ENCODE measurements at regions not wholly inside any gene's neighbourhood (a gene's known extent, or its start where the extent isn't known, plus 50 kb on each side); places are given as distances from the start of the nearest gene placed in this dataset.
"Not testable (repeated sequence)": the region's sequence is repeated elsewhere in the genome, so short reads cannot be mapped to it uniquely, and the experiment has no call there.

DNA sequence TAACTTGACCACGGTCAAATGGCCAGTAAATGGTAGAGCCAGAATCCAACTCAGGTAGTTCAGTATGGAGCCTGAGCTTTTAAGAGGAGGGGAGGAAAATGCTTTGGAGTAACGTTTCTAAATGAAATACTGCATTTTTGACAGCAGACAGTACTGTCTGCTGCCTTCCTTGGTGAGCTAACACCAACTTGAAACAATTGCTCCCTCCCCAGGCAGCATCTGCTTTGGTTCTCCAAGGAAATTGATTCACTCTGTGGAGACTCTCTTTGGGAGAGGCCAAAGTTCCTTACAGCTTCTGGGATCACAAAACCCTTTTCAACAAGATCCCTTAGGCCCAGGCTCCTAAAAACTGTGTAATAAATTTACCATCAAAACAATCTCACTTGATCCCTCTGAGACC lies 75.2 kb upstream of the SSBP2 start:
- no peak overlapping the region for H3K27ac Mint-ChIP-seq
- no peaks in the 10 kb centered on the region for H3K27me3 Mint-ChIP-seq
- H3K36me3 Mint-ChIP-seq (ENCODE audit: low read depth) = no peaks in the 10 kb centered on the region
- H3K4me1 Mint-ChIP-seq (ENCODE audit: low read depth) = no peaks in the 10 kb centered on the region
- H3K9me3 Mint-ChIP-seq = no peaks in the 10 kb centered on the region
- H3K4me3 Mint-ChIP-seq = no peak overlapping the region

DNA sequence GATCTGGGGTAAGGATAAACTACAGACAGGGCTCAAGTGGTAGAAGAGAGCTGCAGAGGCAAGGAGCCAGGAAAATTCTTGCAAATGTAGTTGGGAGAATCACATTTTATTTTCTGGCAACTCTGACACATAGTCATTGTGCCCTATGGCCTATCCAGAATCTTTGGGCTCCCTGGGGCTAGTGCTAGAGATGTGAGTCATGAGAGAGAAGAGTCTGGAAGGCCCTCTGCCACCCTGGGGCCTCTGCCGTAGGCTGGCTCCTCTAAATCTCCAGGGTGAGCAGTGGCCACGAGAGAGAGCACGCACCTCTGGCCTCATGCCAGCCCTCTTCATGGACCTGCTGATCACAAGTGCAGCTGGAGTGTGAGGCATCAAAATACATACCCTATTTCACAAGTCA lies 74.3 kb upstream of the SSBP2 start:
- H3K4me3 Mint-ChIP-seq = no peak overlapping the region
- no peaks in the 10 kb centered on the region for H3K27me3 Mint-ChIP-seq
- H3K9me3 Mint-ChIP-seq = no peaks in the 10 kb centered on the region
- H3K4me1 Mint-ChIP-seq (ENCODE audit: low read depth) = peaks cover 2% of the 10 kb centered on the region
- no peak overlapping the region for H3K27ac Mint-ChIP-seq
- H3K36me3 Mint-ChIP-seq (ENCODE audit: low read depth) = no peaks in the 10 kb centered on the region

DNA sequence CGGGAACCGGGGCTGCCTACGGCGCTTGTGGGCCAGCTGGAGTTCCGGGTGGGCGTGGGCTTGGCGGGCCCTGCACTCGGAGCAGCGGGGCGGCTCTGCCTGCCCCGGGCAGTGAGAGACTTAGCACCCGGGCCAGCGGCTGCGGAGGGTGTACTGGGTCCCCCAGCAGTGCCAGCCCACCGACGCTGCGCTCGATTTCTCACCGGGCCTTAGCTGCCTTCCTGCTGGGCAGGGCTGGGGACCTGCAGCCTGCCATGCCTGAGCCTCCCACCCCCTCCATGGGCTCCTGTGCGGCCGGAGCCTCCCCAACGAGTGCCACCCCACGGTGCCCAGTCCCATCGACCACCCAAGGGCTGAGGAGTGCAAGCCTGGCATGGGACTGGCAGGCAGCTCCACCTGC lies 72.8 kb upstream of the SSBP2 start:
- not testable (repeated sequence) for H3K27ac Mint-ChIP-seq; H3K27me3 Mint-ChIP-seq; H3K36me3 Mint-ChIP-seq (ENCODE audit: low read depth); H3K9me3 Mint-ChIP-seq; H3K4me3 Mint-ChIP-seq
- peaks cover 16% of the 10 kb centered on the region for H3K4me1 Mint-ChIP-seq (ENCODE audit: low read depth)

DNA sequence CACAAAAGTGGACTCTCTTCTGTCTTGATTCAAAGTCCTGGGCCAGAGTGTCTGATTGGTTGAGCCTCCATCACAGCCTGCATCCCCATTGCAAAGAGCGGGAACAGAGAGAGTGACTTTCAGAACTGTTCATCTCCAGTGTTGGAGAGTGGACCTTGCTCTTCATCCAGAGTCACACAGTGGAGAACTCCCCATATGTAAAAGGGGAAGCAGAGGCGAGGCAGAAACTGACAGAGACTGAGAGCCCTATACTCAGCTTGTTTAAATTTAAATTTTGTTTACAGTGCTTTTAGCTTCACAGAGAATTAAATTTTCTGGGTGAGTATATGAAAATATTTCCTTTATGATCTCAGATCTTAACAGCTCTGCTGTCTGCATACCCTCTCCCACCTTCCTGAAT lies 70.0 kb upstream of the SSBP2 start:
- Mint-ChIP-seq H3K4me3 (no peak overlapping the region), H3K9me3 (no peaks in the 10 kb centered on the region), H3K27me3 (no peaks in the 10 kb centered on the region), H3K36me3 (ENCODE audit: low read depth) (no peaks in the 10 kb centered on the region), H3K4me1 (ENCODE audit: low read depth) (peaks cover 35% of the 10 kb centered on the region), H3K27ac (no peak overlapping the region)

DNA sequence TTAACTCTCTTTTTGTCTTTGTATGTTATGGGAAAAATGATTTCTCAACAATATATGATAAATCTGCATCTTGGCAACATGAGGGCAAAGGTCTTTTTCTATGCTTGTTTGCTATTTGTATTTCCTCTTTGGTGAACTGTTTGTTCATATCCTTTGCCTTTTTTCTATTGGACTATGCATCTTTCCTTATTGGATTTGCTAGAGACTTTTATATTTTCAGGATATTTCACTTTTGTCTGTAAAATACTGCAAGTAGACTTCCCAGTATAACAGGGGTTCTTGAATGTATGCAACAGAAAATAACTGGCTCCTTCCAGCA lies 69.4 kb upstream of the SSBP2 start:
- no peaks in the 10 kb centered on the region for H3K27me3 Mint-ChIP-seq
- peaks cover 35% of the 10 kb centered on the region for H3K4me1 Mint-ChIP-seq (ENCODE audit: low read depth)
- H3K36me3 Mint-ChIP-seq (ENCODE audit: low read depth) = no peaks in the 10 kb centered on the region
- no peak overlapping the region for H3K4me3 Mint-ChIP-seq
- H3K27ac Mint-ChIP-seq = no peak overlapping the region
- no peaks in the 10 kb centered on the region for H3K9me3 Mint-ChIP-seq

DNA sequence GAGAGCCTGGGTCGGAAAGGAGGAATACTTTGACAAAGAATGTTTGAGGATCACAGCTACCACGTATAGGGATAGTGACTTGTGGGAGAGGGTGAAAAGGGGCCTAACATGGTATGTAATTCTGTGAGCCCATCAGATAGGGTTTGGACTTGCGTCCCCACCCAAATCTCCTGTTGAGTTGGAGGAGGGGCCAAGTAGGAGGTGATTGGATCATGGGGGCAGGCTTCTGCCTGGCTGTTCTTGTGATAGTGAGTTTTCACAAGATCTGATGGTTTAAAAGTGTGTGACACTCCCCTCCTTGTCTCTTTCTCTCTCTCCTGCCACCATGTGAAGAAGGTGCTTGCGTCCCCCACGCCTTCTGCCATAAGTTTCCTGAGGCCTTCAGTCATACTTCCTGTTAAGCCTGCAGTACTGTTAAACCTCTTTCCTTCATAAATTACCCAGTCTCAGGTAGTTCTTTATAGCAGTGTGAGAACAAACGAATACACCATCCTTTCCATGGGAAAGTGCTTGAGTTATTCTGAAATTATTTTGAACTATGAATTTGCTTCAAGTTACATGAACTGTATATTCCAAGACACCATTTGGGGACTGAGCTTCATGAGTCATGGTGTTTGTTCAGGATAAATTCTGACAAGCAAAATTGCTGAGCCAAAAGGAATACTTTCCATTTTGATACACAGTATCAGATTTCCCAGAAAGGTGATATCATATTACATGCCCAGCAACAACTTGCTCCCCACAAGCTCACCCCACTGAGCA lies 68.8 kb upstream of the SSBP2 start:
- Mint-ChIP-seq H3K4me3 (no peak overlapping the region), H3K27ac (no peak overlapping the region), H3K27me3 (no peaks in the 10 kb centered on the region), H3K36me3 (ENCODE audit: low read depth) (no peaks in the 10 kb centered on the region), H3K4me1 (ENCODE audit: low read depth) (peaks cover 35% of the 10 kb centered on the region), H3K9me3 (no peaks in the 10 kb centered on the region)

DNA sequence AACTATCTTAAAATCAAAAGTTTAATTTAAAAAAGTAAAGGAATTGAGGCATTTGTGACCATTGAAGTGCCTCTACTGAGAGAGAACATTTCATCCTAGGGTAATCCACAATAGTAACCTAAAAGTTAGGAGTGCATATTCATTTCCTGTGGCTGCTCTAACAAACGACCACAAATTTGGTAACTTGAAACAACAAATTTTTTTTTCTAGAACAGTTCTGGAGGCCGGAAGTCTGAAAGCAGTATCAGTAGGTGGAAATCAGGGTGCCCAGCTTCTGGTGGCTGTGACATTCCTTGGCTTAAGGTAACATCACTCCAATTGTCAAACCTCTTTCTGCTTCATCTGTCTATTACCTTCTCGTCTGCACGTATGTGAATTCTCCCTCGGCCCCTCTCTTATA lies 67.1 kb upstream of the SSBP2 start:
- no peaks in the 10 kb centered on the region for H3K9me3 Mint-ChIP-seq
- H3K36me3 Mint-ChIP-seq (ENCODE audit: low read depth) = no peaks in the 10 kb centered on the region
- H3K4me1 Mint-ChIP-seq (ENCODE audit: low read depth) = peaks cover 35% of the 10 kb centered on the region
- H3K27ac Mint-ChIP-seq = no peak overlapping the region
- H3K27me3 Mint-ChIP-seq = no peaks in the 10 kb centered on the region
- no peak overlapping the region for H3K4me3 Mint-ChIP-seq

DNA sequence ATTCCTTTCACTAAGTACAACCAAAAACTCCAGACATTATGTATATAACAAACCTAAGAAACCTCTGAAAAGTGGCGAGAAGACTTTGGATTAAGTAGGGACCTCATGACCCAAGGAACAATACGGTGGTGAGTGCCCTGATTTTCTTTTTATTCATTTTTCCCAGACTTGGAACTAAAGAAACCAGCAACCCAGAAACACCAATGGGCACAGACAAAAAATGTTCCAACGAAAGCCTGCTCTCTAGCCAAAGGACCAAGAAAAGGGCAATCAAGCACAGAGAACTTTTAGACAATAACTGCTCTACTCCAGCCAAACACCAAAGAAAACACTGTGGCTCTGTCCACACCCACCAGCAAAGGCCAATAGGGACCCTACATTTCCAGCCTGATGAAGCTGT lies 66.2 kb upstream of the SSBP2 start:
- Mint-ChIP-seq H3K27ac (peak overlapping the region; percentile 1), H3K4me1 (ENCODE audit: low read depth) (peaks cover 35% of the 10 kb centered on the region), H3K4me3 (no peak overlapping the region)

DNA sequence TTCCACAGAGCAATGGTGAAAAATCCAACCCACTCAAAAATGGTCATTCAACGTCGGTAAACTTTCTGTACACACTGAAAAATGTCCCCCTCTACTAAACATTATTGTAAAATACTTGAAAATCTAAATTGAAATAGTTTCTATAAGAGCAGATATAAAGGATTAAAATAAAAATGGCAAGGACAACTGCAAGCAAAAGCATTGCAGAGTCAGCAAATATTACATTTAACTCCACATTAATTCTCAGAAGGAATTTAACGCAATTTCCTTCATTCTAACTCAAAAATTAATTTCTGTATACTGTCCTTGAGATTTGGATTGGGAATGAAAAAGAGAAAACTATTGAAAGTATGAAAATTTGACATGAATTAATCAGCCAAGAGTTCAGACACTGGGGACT lies 64.4 kb upstream of the SSBP2 start:
- Mint-ChIP-seq H3K4me1 (ENCODE audit: low read depth) (peaks cover 33% of the 10 kb centered on the region), H3K27me3 (no peaks in the 10 kb centered on the region), H3K4me3 (no peak overlapping the region), H3K9me3 (no peaks in the 10 kb centered on the region), H3K36me3 (ENCODE audit: low read depth) (no peaks in the 10 kb centered on the region), H3K27ac (no peak overlapping the region)

More for the DNA sequence above, 66.2 kb upstream of the SSBP2 start:
- Mint-ChIP-seq H3K27me3 (no peaks in the 10 kb centered on the region), H3K9me3 (no peaks in the 10 kb centered on the region), H3K36me3 (ENCODE audit: low read depth) (no peaks in the 10 kb centered on the region)

DNA sequence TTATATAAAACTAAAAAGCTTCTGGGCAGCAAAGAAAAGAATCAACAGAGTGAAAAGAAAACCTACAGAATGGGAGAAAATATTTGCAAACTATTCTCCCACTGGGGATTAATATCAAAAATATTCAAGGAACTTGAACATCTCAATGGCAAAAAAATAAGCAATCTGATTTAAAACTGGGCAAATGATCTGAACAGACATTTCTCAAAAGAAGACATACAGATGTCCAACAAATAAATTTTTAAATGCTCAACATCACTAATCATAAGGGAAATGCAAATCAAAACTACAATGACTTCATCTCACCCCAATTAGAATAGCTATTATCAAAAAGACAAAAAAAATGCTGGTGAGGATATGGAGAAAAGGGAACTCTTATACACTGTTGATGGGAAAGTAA lies 57.2 kb upstream of the SSBP2 start:
- Mint-ChIP-seq H3K4me3 (no peak overlapping the region), H3K36me3 (ENCODE audit: low read depth) (no peaks in the 10 kb centered on the region)

DNA sequence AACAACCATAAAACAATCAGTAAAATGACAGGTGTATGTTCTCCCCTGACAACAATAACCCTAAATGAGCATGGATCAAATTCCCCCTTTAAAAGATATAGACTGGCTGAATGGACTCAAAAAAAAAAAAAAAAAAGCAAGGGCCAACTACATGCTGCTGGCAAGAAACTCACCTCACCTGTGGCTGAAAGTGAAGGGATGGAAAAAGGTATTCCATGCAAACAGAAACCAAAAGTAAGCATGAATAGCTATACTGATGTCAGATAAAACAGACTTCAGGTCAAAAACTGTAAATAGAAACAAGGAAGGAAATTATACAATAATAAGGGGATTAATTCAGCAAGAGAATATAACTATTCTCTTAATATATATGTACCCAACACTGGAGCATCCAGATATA lies 54.2 kb upstream of the SSBP2 start:
- H3K4me1 Mint-ChIP-seq (ENCODE audit: low read depth) = peaks cover 6% of the 10 kb centered on the region

More for the DNA sequence above, 57.2 kb upstream of the SSBP2 start:
- no peak overlapping the region for H3K27ac Mint-ChIP-seq
- peaks cover 25% of the 10 kb centered on the region for H3K9me3 Mint-ChIP-seq
- H3K4me1 Mint-ChIP-seq (ENCODE audit: low read depth) = peaks cover 6% of the 10 kb centered on the region
- no peaks in the 10 kb centered on the region for H3K27me3 Mint-ChIP-seq

DNA sequence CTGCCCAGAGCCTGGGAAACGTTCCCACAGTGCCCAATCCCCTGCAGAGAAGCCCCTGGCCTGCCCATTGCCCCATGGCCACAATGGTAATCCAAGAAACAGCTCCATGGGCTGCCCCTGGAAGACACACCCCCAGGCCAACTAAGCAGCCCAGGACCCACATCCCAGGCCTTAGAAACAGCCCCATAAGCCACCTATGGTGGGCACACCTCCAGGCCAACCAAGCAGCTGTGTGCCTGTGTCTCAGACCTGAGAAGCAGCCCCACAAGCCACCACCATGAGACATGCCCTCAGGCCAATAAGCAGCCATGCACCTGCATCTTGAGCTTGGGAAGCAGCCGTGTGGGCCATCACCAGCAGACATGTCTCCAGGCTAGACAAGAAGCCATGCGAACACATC lies 52.9 kb upstream of the SSBP2 start:
- Mint-ChIP-seq H3K9me3 (peaks cover 24% of the 10 kb centered on the region), H3K4me3 (no peak overlapping the region), H3K36me3 (ENCODE audit: low read depth) (no peaks in the 10 kb centered on the region), H3K27me3 (no peaks in the 10 kb centered on the region), H3K4me1 (ENCODE audit: low read depth) (peaks cover 6% of the 10 kb centered on the region), H3K27ac (no peak overlapping the region)

More for the DNA sequence above, 54.2 kb upstream of the SSBP2 start:
- no peaks in the 10 kb centered on the region for H3K36me3 Mint-ChIP-seq (ENCODE audit: low read depth)
- peaks cover 25% of the 10 kb centered on the region for H3K9me3 Mint-ChIP-seq
- no peak overlapping the region for H3K27ac Mint-ChIP-seq
- no peaks in the 10 kb centered on the region for H3K27me3 Mint-ChIP-seq
- no peak overlapping the region for H3K4me3 Mint-ChIP-seq

DNA sequence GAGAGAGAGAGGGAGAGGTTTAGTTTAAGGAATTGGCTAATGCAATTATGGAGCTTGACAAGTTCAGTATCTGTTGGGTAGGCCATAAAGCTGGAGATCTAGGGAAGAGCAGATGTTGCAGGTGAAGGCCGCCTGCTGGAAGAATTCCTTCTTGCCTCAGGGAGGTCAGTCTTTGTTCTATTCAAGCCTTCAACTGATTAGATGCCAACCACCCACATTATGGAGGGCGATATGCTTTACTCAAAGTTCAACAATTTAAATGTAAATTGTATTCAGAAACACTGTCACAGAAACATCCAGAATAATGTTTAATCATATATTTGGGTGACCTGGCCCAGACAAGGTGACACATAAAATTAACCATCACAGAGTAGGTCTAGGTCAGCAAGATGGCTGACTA lies 51.7 kb upstream of the SSBP2 start:
- H3K9me3 Mint-ChIP-seq = peaks cover 13% of the 10 kb centered on the region
- H3K4me1 Mint-ChIP-seq (ENCODE audit: low read depth) = peaks cover 6% of the 10 kb centered on the region
- H3K27ac Mint-ChIP-seq = no peak overlapping the region
- no peaks in the 10 kb centered on the region for H3K36me3 Mint-ChIP-seq (ENCODE audit: low read depth)
- no peak overlapping the region for H3K4me3 Mint-ChIP-seq
- no peaks in the 10 kb centered on the region for H3K27me3 Mint-ChIP-seq

DNA sequence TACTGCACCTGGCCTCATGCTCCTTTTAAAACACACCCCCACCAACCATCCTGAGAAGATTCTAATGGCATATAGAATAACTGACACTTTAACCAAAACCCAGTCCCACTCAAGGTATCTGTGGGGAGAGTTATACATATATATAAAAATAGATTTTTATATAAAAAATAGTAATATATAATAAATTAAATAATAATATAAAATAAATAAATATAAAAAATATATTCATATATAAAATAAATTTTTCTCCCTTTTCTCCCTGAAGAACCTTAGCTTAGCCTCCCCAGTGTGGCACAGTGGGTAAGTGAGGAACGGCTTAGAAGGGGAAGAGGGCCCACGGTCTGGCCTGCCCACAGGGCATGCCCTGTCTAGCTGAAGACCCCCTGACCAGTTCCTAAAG lies 51.1 kb upstream of the SSBP2 start:
- Mint-ChIP-seq H3K4me3 (no peak overlapping the region), H3K27ac (no peak overlapping the region), H3K9me3 (peaks cover 11% of the 10 kb centered on the region), H3K27me3 (no peaks in the 10 kb centered on the region), H3K36me3 (ENCODE audit: low read depth) (no peaks in the 10 kb centered on the region), H3K4me1 (ENCODE audit: low read depth) (peaks cover 6% of the 10 kb centered on the region)

DNA sequence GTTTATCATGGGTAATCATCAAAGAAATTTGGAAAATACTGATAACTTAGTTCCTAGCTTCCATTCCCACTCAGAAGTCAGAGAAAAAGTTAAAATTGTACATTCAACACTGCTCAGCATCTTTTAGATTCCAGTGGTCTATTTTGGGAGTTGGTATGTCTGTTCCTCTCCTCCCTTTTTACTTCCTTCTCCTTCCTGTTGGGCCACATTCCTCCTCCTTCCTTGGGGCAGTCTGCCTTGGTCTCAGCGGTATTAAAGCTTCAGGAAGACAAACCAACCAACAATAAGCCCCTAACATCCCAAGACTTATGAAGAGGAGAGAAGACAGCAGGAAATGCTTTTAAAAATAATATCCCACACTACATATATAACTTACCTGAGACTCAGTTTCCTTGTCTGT lies 49.9 kb upstream of the SSBP2 start:
- Mint-ChIP-seq H3K4me1 (ENCODE audit: low read depth) (peaks cover 6% of the 10 kb centered on the region), H3K36me3 (ENCODE audit: low read depth) (no peaks in the 10 kb centered on the region), H3K27ac (no peak overlapping the region), H3K4me3 (no peak overlapping the region), H3K27me3 (no peaks in the 10 kb centered on the region), H3K9me3 (no peaks in the 10 kb centered on the region)
